Activated T-cell treated with anti-CD3 and anti-CD28 coated beads, Interleukin-2, amount 50 U/mL, for 72 hours (primary cell): ENCODE measurements at regions not wholly inside any gene's neighbourhood (a gene's known extent, or its start where the extent isn't known, plus 50 kb on each side); places are given as distances from the start of the nearest gene placed in this dataset.
"Not testable (repeated sequence)": the region's sequence is repeated elsewhere in the genome, so short reads cannot be mapped to it uniquely, and the experiment has no call there.

Experiments used
- ATAC-seq, 2 donors: fragments of 150-1000 bp; cut with Tn5 transposase; replicated peaks in 1 of 2; 2 replicates each; pipeline ENCODE4 v1.10.0; 2021; ENCODE audit warnings: moderate library complexity in 2 of 2, mild to moderate bottlenecking in 1 of 2
- DNase-seq, 2 donors: peaks; one replicate each; pipeline ENCODE4 v3.0.0; 2021 to 2022; ENCODE audit warnings: mixed read lengths in 1 of 2
- H3K27ac Mint-ChIP-seq: one replicate; pipeline ENCODE4 v1.8.0; 2022; ENCODE audit warnings: mild to moderate bottlenecking, moderate library complexity, mixed read lengths
- H3K27me3 Mint-ChIP-seq: one replicate; pipeline ENCODE4 v1.8.0; 2022; ENCODE audit warnings: low read depth, mixed read lengths
- H3K36me3 Mint-ChIP-seq, 2 donors: one replicate each; pipeline ENCODE4 v1.8.0; 2022; ENCODE audit warnings: mixed read lengths in 2 of 2, mild to moderate bottlenecking in 1 of 2; ENCODE audit not compliant: insufficient read depth in 2 of 2
- H3K4me1 Mint-ChIP-seq: one replicate; pipeline ENCODE4 v1.8.0; 2022; ENCODE audit warnings: low read depth, mixed read lengths
- H3K4me3 Mint-ChIP-seq, 2 donors: one replicate each; pipeline ENCODE4 v1.8.0; 2022; ENCODE audit warnings: mild to moderate bottlenecking in 2 of 2, mixed read lengths in 2 of 2, moderate library complexity in 2 of 2
- H3K9me3 Mint-ChIP-seq, 2 donors: one replicate each; pipeline ENCODE4 v1.8.0; 2022; ENCODE audit warnings: mixed read lengths in 2 of 2

DNA sequence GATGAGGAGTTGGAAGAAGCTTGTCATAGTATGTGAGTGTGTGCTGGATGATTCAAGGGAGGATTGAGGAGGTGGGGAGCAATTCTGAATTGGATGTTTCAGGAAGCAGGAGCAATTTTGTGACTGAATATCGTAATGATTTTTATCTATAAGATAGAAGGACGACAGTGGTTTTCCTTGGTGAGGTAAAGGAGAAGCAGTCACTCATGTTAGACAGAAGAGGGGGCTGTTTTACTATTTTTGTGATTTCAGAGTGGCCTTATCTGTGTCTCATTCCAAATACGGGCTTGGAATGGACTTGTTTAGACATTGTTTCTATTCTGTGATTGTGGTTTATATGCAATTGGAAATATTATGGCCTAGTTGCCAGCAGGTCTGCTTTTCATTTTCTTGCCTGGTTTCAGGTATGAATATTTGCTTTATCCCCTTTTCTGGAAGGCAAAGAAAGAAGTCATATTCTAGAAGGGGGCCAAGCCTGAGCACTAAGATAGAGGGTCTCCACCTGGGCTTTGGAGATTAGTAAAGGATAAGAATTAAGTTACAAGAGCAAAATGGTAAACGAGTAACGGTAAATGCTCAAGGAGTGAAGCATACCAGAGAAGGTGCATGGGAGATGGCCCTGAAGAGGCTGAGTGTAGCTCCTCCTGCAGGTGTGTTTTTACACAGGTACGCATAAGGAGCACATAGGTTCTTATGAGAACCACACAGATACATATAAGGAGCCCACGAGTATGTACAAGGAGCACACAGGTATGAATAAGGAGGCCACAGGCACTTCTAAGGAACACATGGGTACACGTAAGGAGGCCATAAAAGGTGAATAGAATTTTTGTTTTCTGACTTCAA lies 124.6 kb upstream of the KCNAB1 start:
- Mint-ChIP-seq H3K4me3 (no peak overlapping the region), H3K27me3 (no peaks in the 10 kb centered on the region)

DNA sequence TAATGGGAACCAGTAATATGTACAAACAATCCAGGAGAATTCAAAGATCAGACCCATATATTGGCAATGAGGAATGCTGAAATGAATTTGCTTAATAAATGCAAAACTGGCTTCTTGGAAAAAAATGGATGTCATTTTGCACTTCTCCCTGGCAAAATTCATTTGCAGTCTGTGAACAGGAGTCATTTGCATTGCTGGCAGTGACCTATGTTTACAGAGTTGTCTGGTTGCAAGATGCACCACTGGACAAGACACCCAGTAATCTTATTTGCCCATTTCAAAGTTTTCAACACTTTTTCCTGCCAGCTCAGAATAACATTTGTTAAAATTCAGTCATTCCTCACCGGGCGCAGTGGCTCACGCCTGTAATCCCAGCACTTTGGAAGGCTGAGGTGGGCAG lies 123.5 kb upstream of the KCNAB1 start:
- H3K4me1 Mint-ChIP-seq: no peaks in the 10 kb centered on the region
- ATAC-seq (no peak), DNase-seq (no peak)
- H3K36me3 Mint-ChIP-seq: peaks cover 1 to 2% of the 10 kb centered on the region in 2 donors
- no peak overlapping the region for H3K4me3 Mint-ChIP-seq
- no peaks in the 10 kb centered on the region for H3K27me3 Mint-ChIP-seq
- peaks cover 3 to 4% of the 10 kb centered on the region in 2 donors for H3K9me3 Mint-ChIP-seq
- no peak overlapping the region for H3K27ac Mint-ChIP-seq

More for the DNA sequence above, 124.6 kb upstream of the KCNAB1 start:
- DNase-seq: no peak
- ATAC-seq: peak in 1 of 2 donors; percentile 37
- H3K27ac Mint-ChIP-seq: no peak overlapping the region
- peaks cover 1 to 2% of the 10 kb centered on the region in 2 donors for H3K36me3 Mint-ChIP-seq
- H3K9me3 Mint-ChIP-seq: peaks cover 3 to 4% of the 10 kb centered on the region in 2 donors
- H3K4me1 Mint-ChIP-seq: no peaks in the 10 kb centered on the region

DNA sequence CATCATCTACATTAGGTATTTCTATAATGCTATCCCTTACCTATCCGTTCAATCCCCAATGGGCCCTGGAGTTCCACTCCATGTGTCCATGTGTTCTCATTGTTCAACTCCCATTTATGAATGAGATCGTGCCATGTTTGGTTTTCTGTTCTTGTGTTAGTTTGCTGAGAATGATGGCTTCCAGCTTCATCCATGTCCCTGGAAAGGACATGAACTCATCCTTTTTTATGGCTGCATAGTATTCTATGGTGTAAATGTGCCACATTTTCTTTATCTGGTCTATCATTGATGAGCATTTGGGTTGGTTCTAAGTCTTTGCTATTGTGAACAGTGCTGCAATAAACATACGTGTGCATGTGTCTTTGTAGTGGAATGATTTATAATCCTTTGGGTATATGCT lies 122.2 kb upstream of the KCNAB1 start:
- H3K27ac Mint-ChIP-seq, H3K36me3 Mint-ChIP-seq, H3K4me3 Mint-ChIP-seq, ATAC-seq, DNase-seq, H3K27me3 Mint-ChIP-seq, H3K4me1 Mint-ChIP-seq, H3K9me3 Mint-ChIP-seq: not testable (repeated sequence)

DNA sequence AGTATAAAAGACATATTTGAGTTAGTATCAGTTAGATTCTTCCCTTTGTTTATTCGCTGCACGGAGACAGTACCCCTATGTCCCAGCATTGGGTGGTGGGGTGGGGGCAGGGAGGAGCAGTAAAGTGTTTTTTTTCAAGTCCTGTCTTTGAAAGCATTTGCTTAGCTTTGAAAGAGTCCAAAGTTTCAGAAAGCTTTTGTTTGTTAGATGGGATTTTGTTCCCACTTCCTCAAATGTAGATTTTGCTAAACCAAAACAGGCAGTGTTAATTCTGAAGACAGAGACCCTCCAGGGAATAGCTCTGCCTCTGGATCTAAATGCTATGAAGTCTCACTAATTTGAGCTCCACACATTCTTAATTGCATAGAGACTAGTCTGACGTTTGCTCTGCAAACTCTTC lies 114.6 kb upstream of the KCNAB1 start:
- DNase-seq: no peak
- Mint-ChIP-seq H3K27ac (no peak overlapping the region), H3K27me3 (peaks cover 15% of the 10 kb centered on the region), H3K36me3 (no peaks in the 10 kb centered on the region), H3K4me1 (no peaks in the 10 kb centered on the region), H3K9me3 (no peaks in the 10 kb centered on the region), H3K4me3 (no peak overlapping the region)
- no peak for ATAC-seq

DNA sequence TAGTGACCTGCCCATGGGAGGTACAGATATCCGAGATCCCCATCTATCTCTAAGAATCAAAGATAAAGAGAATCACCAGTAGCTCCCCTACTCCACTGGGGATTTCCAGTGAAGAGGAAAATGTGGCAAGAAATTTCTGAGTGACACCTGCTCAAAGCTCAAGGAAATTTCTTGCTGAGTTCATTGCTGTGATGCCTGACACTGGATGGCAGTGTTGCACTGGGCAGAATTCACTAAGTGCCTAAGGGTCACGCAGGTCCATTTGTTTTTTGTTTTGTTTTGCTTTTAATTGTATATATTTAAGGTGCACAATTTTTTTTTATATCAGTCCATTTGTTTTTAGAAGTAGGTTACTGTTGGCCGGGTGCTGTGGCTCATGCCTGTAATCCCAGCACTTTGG lies 109.5 kb upstream of the KCNAB1 start:
- ATAC-seq (no peak), DNase-seq (no peak)
- H3K27me3 Mint-ChIP-seq: peaks cover 15% of the 10 kb centered on the region
- no peaks in the 10 kb centered on the region for H3K36me3 Mint-ChIP-seq
- no peaks in the 10 kb centered on the region for H3K9me3 Mint-ChIP-seq
- no peak overlapping the region for H3K4me3 Mint-ChIP-seq
- no peak overlapping the region for H3K27ac Mint-ChIP-seq
- H3K4me1 Mint-ChIP-seq: no peaks in the 10 kb centered on the region

DNA sequence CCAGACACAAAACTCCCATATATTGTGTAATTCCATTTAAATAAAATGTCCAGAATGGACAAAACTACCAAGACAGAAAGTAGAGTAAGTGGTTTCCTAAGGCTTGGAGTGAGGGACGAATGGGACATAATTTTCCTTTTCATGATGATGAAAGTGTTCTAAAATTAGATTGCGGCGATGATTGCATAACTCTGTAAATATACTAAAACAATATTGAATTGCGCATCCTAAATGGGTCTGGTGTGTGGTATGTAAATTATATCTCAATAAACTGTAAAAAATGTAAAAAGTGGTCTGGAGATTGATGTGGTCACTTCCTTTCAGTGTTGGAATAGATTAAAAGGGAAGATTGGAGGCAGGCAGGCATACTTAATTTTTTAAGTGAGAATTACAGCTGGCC lies 105.9 kb upstream of the KCNAB1 start:
- Mint-ChIP-seq H3K4me1 (no peaks in the 10 kb centered on the region), H3K36me3 (no peaks in the 10 kb centered on the region), H3K4me3 (no peak overlapping the region)

DNA sequence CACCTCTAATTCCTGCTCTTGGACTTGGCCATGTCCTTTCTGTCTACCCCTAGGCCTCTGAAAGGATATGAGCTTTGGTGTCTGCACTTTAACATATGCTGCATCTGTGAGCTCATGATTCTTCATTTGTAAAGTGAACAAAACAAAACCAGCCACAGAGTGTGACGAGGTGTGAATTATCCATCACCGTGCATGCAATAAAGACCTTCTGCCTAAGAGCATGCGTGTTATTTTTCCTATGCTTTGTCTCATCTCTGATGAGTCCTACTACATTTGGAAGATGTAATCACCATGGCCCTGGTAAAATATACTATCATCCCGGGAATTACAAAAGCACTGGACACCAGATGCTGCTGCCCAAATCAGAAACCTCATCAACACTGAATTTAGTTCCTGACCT lies 103.5 kb upstream of the KCNAB1 start:
- Mint-ChIP-seq H3K9me3 (no peaks in the 10 kb centered on the region), H3K27me3 (peaks cover 7% of the 10 kb centered on the region), H3K27ac (no peak overlapping the region), H3K4me1 (no peaks in the 10 kb centered on the region), H3K36me3 (no peaks in the 10 kb centered on the region), H3K4me3 (no peak overlapping the region)
- ATAC-seq (no peak), DNase-seq (no peak)

More for the DNA sequence above, 105.9 kb upstream of the KCNAB1 start:
- H3K9me3 Mint-ChIP-seq: no peaks in the 10 kb centered on the region
- no peak overlapping the region for H3K27ac Mint-ChIP-seq
- ATAC-seq: no peak
- no peak for DNase-seq
- peaks cover 4% of the 10 kb centered on the region for H3K27me3 Mint-ChIP-seq

DNA sequence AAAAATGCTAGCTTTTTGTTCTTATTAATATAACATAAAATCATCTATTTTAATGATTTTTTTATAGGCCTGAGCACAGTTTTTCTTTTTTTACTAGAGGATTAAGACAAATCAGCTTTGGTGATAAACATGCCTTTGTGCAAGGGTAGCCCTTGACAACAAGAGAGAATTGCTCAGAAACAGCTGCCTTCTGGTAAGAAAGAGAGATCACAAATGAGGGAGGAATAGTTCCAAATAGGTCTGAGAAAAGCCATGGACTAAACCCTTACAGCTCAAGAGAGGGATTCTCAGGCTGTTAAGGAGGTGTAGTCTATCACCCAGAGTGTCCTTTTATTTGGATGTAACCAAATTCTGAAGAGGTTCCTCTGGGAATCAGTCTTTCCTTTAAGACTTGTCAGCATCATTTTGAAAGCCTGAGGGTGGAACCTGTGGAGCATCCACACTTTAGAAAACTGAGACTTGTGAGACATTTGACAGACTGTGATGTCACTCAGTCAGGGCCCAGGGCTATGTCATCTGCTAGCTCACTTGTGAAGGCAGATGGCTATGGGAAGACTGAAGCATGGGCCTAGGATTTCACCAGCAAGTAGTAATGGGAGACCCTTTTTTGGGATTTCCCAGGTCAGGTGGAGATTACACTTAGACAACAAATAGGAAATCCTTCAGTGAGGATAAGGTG lies 102.9 kb upstream of the KCNAB1 start:
- H3K4me3 Mint-ChIP-seq: no peak overlapping the region
- H3K27ac Mint-ChIP-seq: no peak overlapping the region
- H3K27me3 Mint-ChIP-seq: peaks cover 9% of the 10 kb centered on the region
- no peaks in the 10 kb centered on the region for H3K4me1 Mint-ChIP-seq
- H3K36me3 Mint-ChIP-seq: no peaks in the 10 kb centered on the region
- DNase-seq (no peak), ATAC-seq (no peak)
- H3K9me3 Mint-ChIP-seq: no peaks in the 10 kb centered on the region

DNA sequence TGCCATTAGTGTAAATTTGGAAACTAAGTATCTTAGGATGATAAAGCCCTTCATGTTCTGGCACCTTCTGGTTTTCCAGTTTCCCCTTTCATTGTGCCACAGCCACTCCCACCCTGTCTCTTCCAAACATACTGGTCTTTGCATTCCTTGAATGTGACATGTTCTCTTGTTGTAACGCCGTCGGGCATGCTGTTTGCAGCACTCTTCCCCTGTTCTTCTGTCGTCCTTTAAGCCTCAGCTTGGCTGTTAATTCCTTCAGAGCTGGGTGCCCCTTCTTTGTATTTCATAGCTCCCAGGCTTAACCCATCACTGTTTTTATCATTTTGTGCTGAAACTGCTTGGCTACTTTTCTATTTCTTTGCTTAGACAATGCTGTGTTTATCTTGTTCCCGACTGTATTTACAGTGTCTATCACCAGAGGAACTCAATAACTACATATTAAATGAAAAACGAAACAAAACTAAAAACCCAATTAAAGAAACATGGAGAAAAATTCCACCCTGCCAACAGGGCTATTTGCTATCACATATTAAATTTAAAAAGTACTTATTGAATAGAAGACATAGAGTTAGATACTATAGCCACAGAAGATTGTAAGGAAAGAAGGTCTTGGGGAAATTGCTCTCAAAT lies 95.4 kb upstream of the KCNAB1 start:
- DNase-seq (no peak), ATAC-seq (no peak)
- Mint-ChIP-seq H3K27ac (no peak overlapping the region), H3K4me3 (no peak overlapping the region), H3K4me1 (no peaks in the 10 kb centered on the region), H3K9me3 (no peaks in the 10 kb centered on the region), H3K27me3 (peaks cover 9% of the 10 kb centered on the region), H3K36me3 (no peaks in the 10 kb centered on the region)

DNA sequence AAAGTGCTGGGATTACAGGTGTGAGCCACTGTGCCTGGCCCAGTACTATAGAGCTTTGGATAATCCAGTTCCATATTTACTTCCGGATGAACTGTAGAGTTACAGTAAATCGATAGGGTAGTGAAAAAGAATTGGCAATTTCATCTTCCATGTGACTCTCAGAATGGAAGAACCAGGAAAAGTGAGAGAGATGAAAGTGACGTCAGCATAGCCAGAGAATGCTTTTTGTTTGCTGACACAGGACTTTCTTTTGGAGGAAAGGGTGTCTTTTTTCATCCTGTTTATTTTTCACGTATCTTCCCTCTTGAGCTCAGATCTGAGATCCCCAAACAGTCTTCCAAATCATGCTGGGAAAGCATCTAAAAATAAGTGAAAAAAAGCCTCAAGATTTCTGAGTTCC lies 91.2 kb upstream of the KCNAB1 start:
- Mint-ChIP-seq H3K36me3 (no peaks in the 10 kb centered on the region), H3K27ac (no peak overlapping the region), H3K9me3 (no peaks in the 10 kb centered on the region), H3K4me1 (no peaks in the 10 kb centered on the region), H3K27me3 (no peaks in the 10 kb centered on the region), H3K4me3 (no peak overlapping the region)
- ATAC-seq: no peak
- no peak for DNase-seq

DNA sequence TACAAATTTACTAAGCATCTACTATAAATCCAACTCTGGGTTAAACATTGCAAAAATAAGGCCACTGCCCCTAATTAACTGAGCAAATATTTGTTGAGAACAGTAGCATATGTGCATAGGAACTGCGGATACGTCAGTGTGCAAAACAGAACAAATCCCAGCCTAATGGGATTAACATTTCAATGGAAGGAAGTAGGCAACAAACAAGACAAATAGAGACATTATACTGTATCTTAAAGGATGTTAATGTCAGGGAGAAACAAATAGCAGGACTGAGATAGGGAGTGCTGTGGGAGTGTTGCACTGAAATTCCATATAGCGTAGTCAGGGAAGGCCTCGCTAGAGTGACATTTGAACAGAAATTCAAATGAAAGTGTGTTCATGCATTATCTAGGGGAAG lies 89.7 kb upstream of the KCNAB1 start:
- H3K27me3 Mint-ChIP-seq: no peaks in the 10 kb centered on the region
- H3K4me1 Mint-ChIP-seq: no peaks in the 10 kb centered on the region
- H3K4me3 Mint-ChIP-seq: no peak overlapping the region
- no peaks in the 10 kb centered on the region for H3K36me3 Mint-ChIP-seq
- ATAC-seq: no peak
- no peaks in the 10 kb centered on the region for H3K9me3 Mint-ChIP-seq
- no peak overlapping the region for H3K27ac Mint-ChIP-seq
- DNase-seq: no peak

DNA sequence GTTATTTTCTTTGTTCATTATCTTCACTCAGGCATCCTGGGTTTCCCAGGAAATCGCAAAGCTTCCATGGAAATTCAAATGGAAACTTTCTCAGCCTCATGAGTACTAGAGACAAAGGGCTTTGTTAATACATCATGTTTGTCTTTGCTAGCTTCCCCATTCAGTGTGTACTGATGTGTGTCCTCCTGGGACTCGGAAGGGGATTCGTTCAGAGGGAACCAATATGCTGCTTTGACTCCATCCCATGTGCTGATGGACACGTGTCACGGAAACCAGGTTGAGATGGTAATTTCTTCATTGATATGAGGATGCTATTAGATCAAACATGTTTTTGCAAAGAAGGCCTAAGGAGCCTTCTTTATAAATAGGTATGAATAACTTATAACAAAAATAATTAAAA lies 87.0 kb upstream of the KCNAB1 start:
- H3K27ac Mint-ChIP-seq: no peak overlapping the region
- no peaks in the 10 kb centered on the region for H3K9me3 Mint-ChIP-seq
- no peaks in the 10 kb centered on the region for H3K36me3 Mint-ChIP-seq
- no peaks in the 10 kb centered on the region for H3K4me1 Mint-ChIP-seq
- H3K27me3 Mint-ChIP-seq: no peaks in the 10 kb centered on the region
- no peak overlapping the region for H3K4me3 Mint-ChIP-seq
- ATAC-seq (no peak), DNase-seq (no peak)

DNA sequence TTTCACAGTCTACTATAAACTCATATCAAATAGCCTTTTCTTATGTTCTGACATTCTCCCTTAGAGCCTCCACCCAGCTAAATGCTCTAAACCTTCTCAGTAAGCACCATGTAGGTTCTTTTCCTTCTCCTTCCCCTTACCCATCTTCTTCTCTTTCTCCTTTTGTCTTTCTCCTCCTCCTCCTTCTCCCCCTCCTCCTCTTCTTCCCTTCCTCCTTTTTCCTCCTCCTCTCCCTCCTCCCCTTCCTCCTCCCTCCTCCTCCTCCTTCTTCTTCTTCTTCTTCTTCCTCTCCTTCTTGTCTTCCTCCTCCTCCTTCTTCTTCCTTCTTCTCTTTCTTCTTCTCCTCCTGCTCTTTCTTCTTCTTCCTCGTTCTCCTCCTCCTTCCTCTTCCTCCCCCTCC lies 85.2 kb upstream of the KCNAB1 start:
- no peaks in the 10 kb centered on the region for H3K27me3 Mint-ChIP-seq
- no peaks in the 10 kb centered on the region for H3K9me3 Mint-ChIP-seq
- H3K4me3 Mint-ChIP-seq: no peak overlapping the region
- H3K27ac Mint-ChIP-seq: no peak overlapping the region
- DNase-seq (no peak), ATAC-seq (no peak)
- H3K36me3 Mint-ChIP-seq: no peaks in the 10 kb centered on the region
- no peaks in the 10 kb centered on the region for H3K4me1 Mint-ChIP-seq
